ENCODE measurements at regions not wholly inside any gene's neighbourhood (a gene's known extent, or its start where the extent isn't known, plus 50 kb on each side); places are given as distances from the start of the nearest gene placed in this dataset.
"Not testable (repeated sequence)": the region's sequence is repeated elsewhere in the genome, so short reads cannot be mapped to it uniquely, and the experiment has no call there.

GRCh38 chr16:9334103-9334502 is 242.7 kb downstream of the HAPSTR1 start:
- CTCF ChIA-PET: no interaction called here
- no peak overlapping the region for H3K4me3 Mint-ChIP-seq
- no peaks in the 10 kb centered on the region for H3K4me1 Mint-ChIP-seq
- H3K27ac Mint-ChIP-seq: no peak overlapping the region
- no peaks in the 10 kb centered on the region for H3K9me3 Mint-ChIP-seq (ENCODE audit: low read depth)
- no peaks in the 10 kb centered on the region for H3K36me3 Mint-ChIP-seq
- no peaks in the 10 kb centered on the region for H3K27me3 Mint-ChIP-seq
- DNase-seq: no peak
- no peak for ATAC-seq

GRCh38 chr16:9337308-9338032 is 246.0 kb downstream of the HAPSTR1 start:
- Mint-ChIP-seq H3K27ac (no peak overlapping the region), H3K27me3 (no peaks in the 10 kb centered on the region), H3K36me3 (no peaks in the 10 kb centered on the region), H3K4me1 (no peaks in the 10 kb centered on the region), H3K9me3 (ENCODE audit: low read depth) (no peaks in the 10 kb centered on the region), H3K4me3 (no peak overlapping the region)
- CTCF ChIA-PET: no interaction called here
- ATAC-seq (no peak), DNase-seq (no peak)

- no peaks in the 10 kb centered on the region for H3K4me1 Mint-ChIP-seq
- H3K36me3 Mint-ChIP-seq: no peaks in the 10 kb centered on the region
- no peak overlapping the region for H3K4me3 Mint-ChIP-seq
- H3K27ac Mint-ChIP-seq: no peak overlapping the region
- H3K9me3 Mint-ChIP-seq (ENCODE audit: low read depth): no peaks in the 10 kb centered on the region
- no peaks in the 10 kb centered on the region for H3K27me3 Mint-ChIP-seq
- CTCF ChIA-PET: no interaction called here
- no peak for DNase-seq
- ATAC-seq: no peak
Measured at GRCh38 chr16:9338068-9338467, 246.6 kb downstream of the HAPSTR1 start.

- Mint-ChIP-seq H3K27ac (no peak overlapping the region), H3K27me3 (no peaks in the 10 kb centered on the region), H3K36me3 (no peaks in the 10 kb centered on the region), H3K4me3 (no peak overlapping the region), H3K9me3 (ENCODE audit: low read depth) (no peaks in the 10 kb centered on the region), H3K4me1 (no peaks in the 10 kb centered on the region)
- CTCF ChIA-PET: no interaction called here
- no peak for ATAC-seq
- DNase-seq: no peak
Measured at GRCh38 chr16:9338510-9338909, 247.1 kb downstream of the HAPSTR1 start.

GRCh38 chr16:9340526-9341256 is 249.2 kb downstream of the HAPSTR1 start:
- Mint-ChIP-seq H3K36me3 (no peaks in the 10 kb centered on the region), H3K4me3 (no peak overlapping the region), H3K27ac (no peak overlapping the region), H3K9me3 (ENCODE audit: low read depth) (no peaks in the 10 kb centered on the region), H3K4me1 (no peaks in the 10 kb centered on the region), H3K27me3 (no peaks in the 10 kb centered on the region)
- CTCF ChIA-PET: no interaction called here
- ATAC-seq: no peak
- no peak for DNase-seq

GRCh38 chr16:9343276-9343675 is 251.8 kb downstream of the HAPSTR1 start:
- Mint-ChIP-seq H3K9me3 (ENCODE audit: low read depth) (no peaks in the 10 kb centered on the region), H3K4me3 (no peak overlapping the region), H3K27me3 (no peaks in the 10 kb centered on the region), H3K4me1 (no peaks in the 10 kb centered on the region), H3K36me3 (no peaks in the 10 kb centered on the region), H3K27ac (no peak overlapping the region)
- CTCF ChIA-PET: no interaction called here
- ATAC-seq (no peak), DNase-seq (no peak)

GRCh38 chr16:9344508-9344907 is 253.1 kb downstream of the HAPSTR1 start:
- H3K36me3 Mint-ChIP-seq: no peaks in the 10 kb centered on the region
- no peak for ATAC-seq
- no peaks in the 10 kb centered on the region for H3K4me1 Mint-ChIP-seq
- H3K9me3 Mint-ChIP-seq (ENCODE audit: low read depth): peaks cover 6% of the 10 kb centered on the region
- no peaks in the 10 kb centered on the region for H3K27me3 Mint-ChIP-seq
- H3K4me3 Mint-ChIP-seq: no peak overlapping the region
- CTCF ChIA-PET: no interaction called here
- no peak for DNase-seq
- H3K27ac Mint-ChIP-seq: no peak overlapping the region

GRCh38 chr16:9345046-9345445 is 253.6 kb downstream of the HAPSTR1 start:
- no peaks in the 10 kb centered on the region for H3K4me1 Mint-ChIP-seq
- ATAC-seq: no peak
- CTCF ChIA-PET: no interaction called here

GRCh38 chr16:9345880-9346279 is 254.4 kb downstream of the HAPSTR1 start:
- no peak for DNase-seq
- peaks cover 8% of the 10 kb centered on the region for H3K9me3 Mint-ChIP-seq (ENCODE audit: low read depth)
- H3K36me3 Mint-ChIP-seq: no peaks in the 10 kb centered on the region
- ATAC-seq: no peak
- no peaks in the 10 kb centered on the region for H3K4me1 Mint-ChIP-seq
- H3K27ac Mint-ChIP-seq: no peak overlapping the region
- no peak overlapping the region for H3K4me3 Mint-ChIP-seq
- no peaks in the 10 kb centered on the region for H3K27me3 Mint-ChIP-seq
- CTCF ChIA-PET: no interaction called here

More at GRCh38 chr16:9345046-9345445, 253.6 kb downstream of the HAPSTR1 start:
- no peaks in the 10 kb centered on the region for H3K36me3 Mint-ChIP-seq
- H3K27ac Mint-ChIP-seq: no peak overlapping the region
- no peaks in the 10 kb centered on the region for H3K27me3 Mint-ChIP-seq
- H3K4me3 Mint-ChIP-seq: no peak overlapping the region
- H3K9me3 Mint-ChIP-seq (ENCODE audit: low read depth): peaks cover 6% of the 10 kb centered on the region
- DNase-seq: no peak

- Mint-ChIP-seq H3K4me1 (no peaks in the 10 kb centered on the region), H3K4me3 (no peak overlapping the region), H3K36me3 (no peaks in the 10 kb centered on the region), H3K27ac (no peak overlapping the region), H3K9me3 (ENCODE audit: low read depth) (peaks cover 10% of the 10 kb centered on the region), H3K27me3 (no peaks in the 10 kb centered on the region)
- CTCF ChIA-PET: no interaction called here
- ATAC-seq (no peak), DNase-seq (no peak)
Measured at GRCh38 chr16:9348912-9349311, 257.5 kb downstream of the HAPSTR1 start.

- H3K27ac Mint-ChIP-seq, H3K36me3 Mint-ChIP-seq, H3K27me3 Mint-ChIP-seq, H3K4me1 Mint-ChIP-seq, H3K4me3 Mint-ChIP-seq, DNase-seq, CTCF ChIA-PET, ATAC-seq: not testable (repeated sequence)
- peaks cover 10% of the 10 kb centered on the region for H3K9me3 Mint-ChIP-seq (ENCODE audit: low read depth)
Measured at GRCh38 chr16:9349373-9349960, 258.0 kb downstream of the HAPSTR1 start.

GRCh38 chr16:9350119-9350799 is 258.8 kb downstream of the HAPSTR1 start:
- not testable (repeated sequence) for H3K36me3 Mint-ChIP-seq, H3K4me1 Mint-ChIP-seq, H3K4me3 Mint-ChIP-seq, H3K27me3 Mint-ChIP-seq, H3K27ac Mint-ChIP-seq, DNase-seq, ATAC-seq
- CTCF ChIA-PET: interaction anchor here (0.5 kb wide), 1 partner anchor 1167 kb away, joined by 3 read pairs; no protein-coding TSS in a partner anchor
- H3K9me3 Mint-ChIP-seq (ENCODE audit: low read depth): peaks cover 11% of the 10 kb centered on the region

- Mint-ChIP-seq H3K9me3 (ENCODE audit: low read depth) (peaks cover 15% of the 10 kb centered on the region), H3K4me1 (no peaks in the 10 kb centered on the region), H3K36me3 (no peaks in the 10 kb centered on the region), H3K27ac (no peak overlapping the region), H3K4me3 (no peak overlapping the region), H3K27me3 (no peaks in the 10 kb centered on the region)
- ATAC-seq (no peak), DNase-seq (no peak)
- CTCF ChIA-PET: no interaction called here
Measured at GRCh38 chr16:9351440-9351839, 260.0 kb downstream of the HAPSTR1 start.

Measured in activated CD8-positive, alpha-beta memory T cell treated with anti-CD3 and anti-CD28 coated beads, Interleukin-2, amount 10 ng/mL, durations not matched to agents 7 days and 5 days (primary cell).